Fibroblast of lung (primary cell): ENCODE measurements at regions not wholly inside any gene's neighbourhood (a gene's known extent, or its start where the extent isn't known, plus 50 kb on each side); places are given as distances from the start of the nearest gene placed in this dataset.

Experiments
- DNase-seq, 2 donors: peaks; one replicate each; pipeline versions ENCODE4 v3.0.0 to v3.0.0-alpha.2; 2010; ENCODE audit warnings: low read depth in 2 of 2
- H2AFZ ChIP-seq: 2 replicates; pipeline ENCODE4 v1.5.1; 2012; ENCODE audit warnings: low read length, control low read depth, inconsistent platforms
- H3K27ac ChIP-seq: 2 replicates; pipeline ENCODE4 v1.5.1; 2011; ENCODE audit warnings: low read length, control low read depth; ENCODE audit not compliant: insufficient read depth
- H3K27me3 ChIP-seq: 2 replicates; pipeline ENCODE4 v1.5.1; 2011; ENCODE audit warnings: mild to moderate bottlenecking, low read length; ENCODE audit not compliant: control insufficient read depth, insufficient read depth
- H3K36me3 ChIP-seq: 2 replicates; pipeline ENCODE4 v1.5.1; 2011; ENCODE audit warnings: low read length; ENCODE audit not compliant: control insufficient read depth, insufficient read depth
- H3K4me1 ChIP-seq: 2 replicates; pipeline ENCODE4 v1.5.1; 2011; ENCODE audit warnings: low read length; ENCODE audit not compliant: control insufficient read depth, insufficient read depth; ENCODE audit errors: extremely low read depth
- H3K4me2 ChIP-seq: 2 replicates; pipeline ENCODE4 v1.5.1; 2011; ENCODE audit warnings: low read length, control low read depth; ENCODE audit not compliant: insufficient read depth; ENCODE audit errors: extremely low read depth
- H3K4me3 ChIP-seq, 4 experiments: fragments of 200-600 bp in 1 of 4; sonication (generic) in 1 of 4; replicated peaks in 1 of 4; 2 replicates each; pipeline ENCODE4 v1.5.1; 2011 to 2016; ENCODE audit warnings: low read length in 4 of 4, low read depth in 3 of 4, mild to moderate bottlenecking in 3 of 4, control low read depth in 2 of 4, inconsistent platforms in 1 of 4, mixed read lengths in 1 of 4; ENCODE audit not compliant: insufficient read depth in 1 of 4; ENCODE audit errors: control extremely low read depth in 1 of 4
- H3K79me2 ChIP-seq: 2 replicates; pipeline ENCODE4 v1.5.1; 2012; ENCODE audit warnings: mild to moderate bottlenecking, low read length, inconsistent platforms; ENCODE audit not compliant: control insufficient read depth, insufficient read depth
- H3K9ac ChIP-seq: 2 replicates; pipeline ENCODE4 v1.5.1; 2011; ENCODE audit warnings: mild to moderate bottlenecking, low read length, control low read depth; ENCODE audit not compliant: insufficient read depth
- H3K9me3 ChIP-seq: 2 replicates; pipeline ENCODE4 v1.5.1; 2012; ENCODE audit warnings: low read depth, low read length; ENCODE audit not compliant: control insufficient read depth, insufficient read depth
- H4K20me1 ChIP-seq: 2 replicates; pipeline ENCODE4 v1.5.1; 2011; ENCODE audit warnings: low read length; ENCODE audit not compliant: control insufficient read depth, insufficient read depth; ENCODE audit errors: extremely low read depth
- CTCF ChIP-seq, 2 donors: IDR thresholded peaks in 1 of 2; conservative IDR thresholded peaks in 1 of 2; 1 replicate in 1 of 2; 2 replicates in 1 of 2; pipeline ENCODE4 v1.5.1; 2011 to 2012; ENCODE audit warnings: low read length in 2 of 2, control low read depth in 1 of 2, inconsistent platforms in 1 of 2, low read depth in 1 of 2, mild to moderate bottlenecking in 1 of 2
- EZH2 ChIP-seq: IDR thresholded peaks from 2 replicates; pipeline ENCODE4 v1.5.1; 2012; ENCODE audit warnings: low read length, control low read depth, mild to moderate bottlenecking; ENCODE audit errors: missing control alignments

- Histone ChIP-seq H3K9me3 (no peaks in the 10 kb centered on the region), H4K20me1 (no peaks in the 10 kb centered on the region), H3K27ac (no peak overlapping the region), H3K9ac (no peak overlapping the region), H3K27me3 (no peaks in the 10 kb centered on the region), H3K4me1 (no peaks in the 10 kb centered on the region), H3K36me3 (no peaks in the 10 kb centered on the region), H3K79me2 (no peaks in the 10 kb centered on the region), H3K4me3 (no peak overlapping the region), H2AFZ (no peak overlapping the region), H3K4me2 (no peak overlapping the region)
- DNase-seq = no peak
- TF ChIP-seq CTCF (conservative IDR thresholded peaks at IDR 0.05 in 1 of 2, IDR thresholded peaks at IDR 0.05 in 1 of 2; ENCODE audit: low read depth in 1 of 2, low read length in 2 of 2) = no peak
- TF ChIP-seq EZH2 = no peak
Observed at GRCh38 chr11:81104051-81104450, 1629.6 kb downstream of the FAM181B start.

- Histone ChIP-seq H3K36me3 (no peaks in the 10 kb centered on the region), H3K9me3 (no peaks in the 10 kb centered on the region), H3K79me2 (no peaks in the 10 kb centered on the region), H4K20me1 (no peaks in the 10 kb centered on the region), H3K27ac (no peak overlapping the region), H3K9ac (no peak overlapping the region), H3K4me1 (no peaks in the 10 kb centered on the region), H3K4me2 (no peak overlapping the region), H3K27me3 (no peaks in the 10 kb centered on the region), H2AFZ (no peak overlapping the region), H3K4me3 (no peak overlapping the region)
- DNase-seq = no peak
- TF ChIP-seq EZH2 (no peak), CTCF (conservative IDR thresholded peaks at IDR 0.05 in 1 of 2, IDR thresholded peaks at IDR 0.05 in 1 of 2; ENCODE audit: low read depth in 1 of 2, low read length in 2 of 2) (no peak)
Observed at GRCh38 chr11:81098471-81098870, 1635.2 kb downstream of the FAM181B start.

- Histone ChIP-seq H3K27me3 (no peaks in the 10 kb centered on the region), H3K27ac (no peak overlapping the region), H3K9ac (no peak overlapping the region), H3K9me3 (no peaks in the 10 kb centered on the region), H2AFZ (no peak overlapping the region), H3K4me2 (no peak overlapping the region), H3K79me2 (no peaks in the 10 kb centered on the region), H4K20me1 (no peaks in the 10 kb centered on the region), H3K4me1 (no peaks in the 10 kb centered on the region), H3K4me3 (no peak overlapping the region), H3K36me3 (no peaks in the 10 kb centered on the region)
- DNase-seq = no peak
- TF ChIP-seq CTCF (conservative IDR thresholded peaks at IDR 0.05 in 1 of 2, IDR thresholded peaks at IDR 0.05 in 1 of 2; ENCODE audit: low read depth in 1 of 2, low read length in 2 of 2) (no peak), EZH2 (no peak)
Observed at GRCh38 chr11:81092522-81092921, 1641.1 kb downstream of the FAM181B start.
